Progenitor cell of endocrine pancreas (in vitro differentiated cells): ENCODE measurements at regions not wholly inside any gene's neighbourhood (a gene's known extent, or its start where the extent isn't known, plus 50 kb on each side); places are given as distances from the start of the nearest gene placed in this dataset.

ENCODE experiments used
- DNase-seq: peaks from one replicate; pipeline ENCODE4 v3.0.0; 2021; ENCODE audit warnings: low spot score; ENCODE audit not compliant: unreplicated experiment
- H3K27ac Mint-ChIP-seq: 2 replicates; pipeline ENCODE4 v1.8.0; 2021; ENCODE audit warnings: mild to moderate bottlenecking, moderate library complexity, mixed read lengths
- H3K27me3 Mint-ChIP-seq: 2 replicates; pipeline ENCODE4 v1.8.0; 2021; ENCODE audit warnings: mixed read lengths
- H3K36me3 Mint-ChIP-seq: 2 replicates; pipeline ENCODE4 v1.8.0; 2022; ENCODE audit warnings: mixed read lengths; ENCODE audit not compliant: insufficient read depth
- H3K4me1 Mint-ChIP-seq: 2 replicates; pipeline ENCODE4 v1.8.0; 2021; ENCODE audit warnings: low read depth, mixed read lengths
- H3K4me3 Mint-ChIP-seq: 2 replicates; pipeline ENCODE4 v1.8.0; 2021; ENCODE audit warnings: low read depth, mild to moderate bottlenecking, moderate library complexity, mixed read lengths
- H3K9me3 Mint-ChIP-seq: 2 replicates; pipeline ENCODE4 v1.8.0; 2021; ENCODE audit warnings: low read depth, mixed read lengths
- TF ChIP-seq, protein P1 (sequence below): fragments of 200-600 bp; sonication (generic); IDR thresholded peaks from one replicate; pipeline ENCODE4 v1.5.0; 2021; ENCODE audit warnings: antibody characterized with exemption, mild to moderate bottlenecking; ENCODE audit not compliant: unreplicated experiment

DNA sequence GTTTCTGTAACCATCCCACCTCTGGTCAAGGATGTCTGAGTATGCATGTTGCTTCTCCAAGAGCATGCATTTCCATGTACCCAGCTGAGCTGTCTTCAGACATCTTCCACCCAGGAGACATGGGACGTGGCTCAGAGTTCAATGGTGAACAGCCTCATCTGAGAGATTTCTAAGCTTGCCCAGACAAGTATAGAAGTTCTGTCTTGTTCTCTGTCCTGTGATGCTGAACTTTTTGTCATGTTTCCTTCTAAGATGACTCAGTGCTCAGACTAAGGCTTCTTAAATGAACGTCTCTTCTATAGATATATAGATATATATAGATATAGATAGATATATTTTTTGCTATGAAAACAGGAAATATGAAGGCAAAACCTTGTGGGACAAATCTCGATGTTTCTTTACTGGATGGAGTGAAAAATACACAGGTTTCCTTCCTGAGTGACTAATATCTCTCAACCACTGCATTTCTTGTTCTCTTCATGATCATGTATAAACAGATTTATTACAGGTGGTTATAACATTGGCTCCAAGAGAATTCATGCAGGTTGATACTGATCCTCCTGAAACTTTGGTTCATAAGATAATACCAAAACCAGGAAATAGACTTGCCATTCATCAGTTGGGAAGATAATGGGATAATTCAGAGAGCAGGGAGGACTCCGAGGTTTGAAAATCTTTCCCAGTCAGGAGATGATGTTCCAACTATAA lies 168.2 kb downstream of the ZNF518B start:
- DNase-seq: no peak
- H3K36me3 Mint-ChIP-seq: no peaks in the 10 kb centered on the region
- H3K4me1 Mint-ChIP-seq: no peaks in the 10 kb centered on the region
- H3K27me3 Mint-ChIP-seq: peaks cover 4% of the 10 kb centered on the region
- no peaks in the 10 kb centered on the region for H3K9me3 Mint-ChIP-seq
- no peak overlapping the region for H3K27ac Mint-ChIP-seq
- H3K4me3 Mint-ChIP-seq: no peak overlapping the region
- TF ChIP-seq, protein P1, sequence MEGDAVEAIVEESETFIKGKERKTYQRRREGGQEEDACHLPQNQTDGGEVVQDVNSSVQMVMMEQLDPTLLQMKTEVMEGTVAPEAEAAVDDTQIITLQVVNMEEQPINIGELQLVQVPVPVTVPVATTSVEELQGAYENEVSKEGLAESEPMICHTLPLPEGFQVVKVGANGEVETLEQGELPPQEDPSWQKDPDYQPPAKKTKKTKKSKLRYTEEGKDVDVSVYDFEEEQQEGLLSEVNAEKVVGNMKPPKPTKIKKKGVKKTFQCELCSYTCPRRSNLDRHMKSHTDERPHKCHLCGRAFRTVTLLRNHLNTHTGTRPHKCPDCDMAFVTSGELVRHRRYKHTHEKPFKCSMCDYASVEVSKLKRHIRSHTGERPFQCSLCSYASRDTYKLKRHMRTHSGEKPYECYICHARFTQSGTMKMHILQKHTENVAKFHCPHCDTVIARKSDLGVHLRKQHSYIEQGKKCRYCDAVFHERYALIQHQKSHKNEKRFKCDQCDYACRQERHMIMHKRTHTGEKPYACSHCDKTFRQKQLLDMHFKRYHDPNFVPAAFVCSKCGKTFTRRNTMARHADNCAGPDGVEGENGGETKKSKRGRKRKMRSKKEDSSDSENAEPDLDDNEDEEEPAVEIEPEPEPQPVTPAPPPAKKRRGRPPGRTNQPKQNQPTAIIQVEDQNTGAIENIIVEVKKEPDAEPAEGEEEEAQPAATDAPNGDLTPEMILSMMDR: no peak

DNA sequence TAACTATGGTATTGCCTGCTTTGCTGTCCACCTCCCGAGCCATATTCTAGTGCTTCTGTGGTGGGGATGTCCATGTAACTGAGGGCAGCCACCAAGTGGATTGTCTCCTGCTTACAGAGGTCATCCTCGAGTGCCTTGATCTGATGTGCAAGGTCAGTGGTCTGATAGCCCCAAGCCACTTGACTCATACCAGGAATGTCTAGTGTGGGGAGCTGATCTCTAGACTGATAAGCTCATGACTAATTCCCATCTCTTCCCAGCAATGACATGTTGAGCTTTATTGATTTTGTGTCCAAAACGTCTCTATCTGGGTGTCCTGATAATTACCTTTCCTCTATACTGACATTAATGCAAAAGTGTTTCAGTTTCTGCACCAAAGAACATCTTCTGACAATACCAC lies 168.4 kb upstream of the WDR1 start:
- Mint-ChIP-seq H3K27ac (no peak overlapping the region), H3K9me3 (no peaks in the 10 kb centered on the region), H3K4me3 (no peak overlapping the region), H3K4me1 (peaks cover 2% of the 10 kb centered on the region), H3K27me3 (peaks cover 4% of the 10 kb centered on the region), H3K36me3 (no peaks in the 10 kb centered on the region)
- TF ChIP-seq, protein P1: no peak
- DNase-seq: no peak

DNA sequence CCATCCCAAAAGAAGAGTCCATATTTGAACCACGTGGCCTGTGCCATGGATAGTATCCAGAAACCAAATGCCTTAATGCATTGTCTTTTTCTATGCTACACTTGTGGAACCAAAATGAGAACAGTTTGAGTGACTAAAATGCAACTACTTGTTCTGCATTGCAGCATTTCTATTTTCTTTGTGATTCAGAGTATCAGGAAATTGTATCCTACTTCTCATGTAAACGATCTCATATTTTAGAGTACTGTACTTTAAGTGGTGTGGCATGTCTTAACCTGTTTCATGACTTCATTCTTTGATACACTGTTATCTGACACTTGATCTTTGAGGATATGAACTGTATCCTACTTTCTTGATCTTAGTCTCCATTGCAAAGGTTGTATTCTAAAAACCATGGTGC lies 167.2 kb upstream of the WDR1 start:
- Mint-ChIP-seq H3K9me3 (no peaks in the 10 kb centered on the region), H3K4me3 (no peak overlapping the region), H3K27me3 (no peaks in the 10 kb centered on the region), H3K27ac (no peak overlapping the region), H3K36me3 (no peaks in the 10 kb centered on the region), H3K4me1 (peaks cover 2% of the 10 kb centered on the region)
- DNase-seq: no peak
- TF ChIP-seq, protein P1: no peak

DNA sequence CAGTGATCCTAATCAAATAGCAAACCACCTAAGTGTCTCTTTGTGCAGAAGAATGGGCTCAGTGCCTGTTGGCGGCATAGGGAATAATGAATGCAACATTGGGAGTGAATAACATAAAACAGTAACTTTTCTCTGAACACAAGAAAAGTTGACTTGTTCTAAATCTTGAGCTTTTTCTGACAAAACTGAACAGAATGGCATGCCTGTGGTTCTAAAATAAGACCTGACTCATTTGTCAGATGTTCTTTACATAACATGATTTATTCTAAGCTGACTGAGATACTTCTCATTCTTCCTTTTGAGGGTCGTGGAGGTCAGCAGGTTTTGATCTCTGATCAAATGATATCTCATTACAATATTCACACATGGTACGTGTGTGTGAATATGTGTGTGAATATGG lies 165.4 kb upstream of the WDR1 start:
- Mint-ChIP-seq H3K36me3 (no peaks in the 10 kb centered on the region), H3K4me3 (no peak overlapping the region), H3K9me3 (no peaks in the 10 kb centered on the region), H3K27ac (no peak overlapping the region), H3K27me3 (no peaks in the 10 kb centered on the region), H3K4me1 (peaks cover 2% of the 10 kb centered on the region)
- TF ChIP-seq, protein P1: no peak
- no peak for DNase-seq

DNA sequence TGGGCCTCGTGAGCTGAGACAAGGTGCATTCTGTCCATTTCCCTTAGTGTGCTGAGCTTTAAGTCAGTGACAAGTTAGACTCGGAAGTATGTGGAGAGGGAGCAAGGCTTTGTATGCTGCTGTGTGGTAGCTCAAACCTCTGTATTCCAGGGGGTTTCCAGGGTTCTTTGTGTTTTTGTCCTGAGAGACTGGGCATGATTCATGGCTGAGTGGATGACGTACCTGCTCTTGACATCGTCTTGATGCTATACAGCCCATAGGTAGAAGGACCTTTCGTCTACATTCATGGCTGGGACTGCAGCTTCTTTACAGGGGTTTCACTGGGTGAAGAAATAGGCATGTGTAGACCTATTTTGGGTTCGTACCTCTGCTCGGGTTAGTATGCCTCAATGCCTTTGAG lies 162.7 kb upstream of the WDR1 start:
- H3K36me3 Mint-ChIP-seq: no peaks in the 10 kb centered on the region
- H3K9me3 Mint-ChIP-seq: no peaks in the 10 kb centered on the region
- H3K27ac Mint-ChIP-seq: no peak overlapping the region
- no peaks in the 10 kb centered on the region for H3K27me3 Mint-ChIP-seq
- H3K4me1 Mint-ChIP-seq: peaks cover 2% of the 10 kb centered on the region
- DNase-seq: no peak
- no peak overlapping the region for H3K4me3 Mint-ChIP-seq
- TF ChIP-seq, protein P1: no peak
